Adrenal gland (tissue), 5 donors: ENCODE measurements at regions not wholly inside any gene's neighbourhood (a gene's known extent, or its start where the extent isn't known, plus 50 kb on each side); places are given as distances from the start of the nearest gene placed in this dataset.

Source experiments
- POLR2A ChIP-seq, 2 donors: fragments of 450-650 bp; IDR thresholded peaks; one replicate each; pipeline ENCODE4 v1.6.1; 2017; ENCODE audit warnings: antibody characterized with exemption in 2 of 2, mild to moderate bottlenecking in 2 of 2, moderate library complexity in 1 of 2
- TF ChIP-seq, protein P1 (sequence below), 6 experiments: fragments of 450-650 bp in 4 of 6; fragments of 200-600 bp in 2 of 6; sonication (generic) in 1 of 6; IDR thresholded peaks; 1 replicate in 5 of 6; 2 replicates in 1 of 6; pipeline versions ENCODE4 v1.5.1 to v1.8.0; 2016 to 2021; ENCODE audit warnings: antibody characterized with exemption in 6 of 6, mild to moderate bottlenecking in 2 of 6, moderate library complexity in 1 of 6
- donor health status: DM: no; HTN: no; CAD: no.

GRCh38 chrX:120746153-120746552, 116.3 kb upstream of the C1GALT1C1 start:
- TF ChIP-seq, protein P1, sequence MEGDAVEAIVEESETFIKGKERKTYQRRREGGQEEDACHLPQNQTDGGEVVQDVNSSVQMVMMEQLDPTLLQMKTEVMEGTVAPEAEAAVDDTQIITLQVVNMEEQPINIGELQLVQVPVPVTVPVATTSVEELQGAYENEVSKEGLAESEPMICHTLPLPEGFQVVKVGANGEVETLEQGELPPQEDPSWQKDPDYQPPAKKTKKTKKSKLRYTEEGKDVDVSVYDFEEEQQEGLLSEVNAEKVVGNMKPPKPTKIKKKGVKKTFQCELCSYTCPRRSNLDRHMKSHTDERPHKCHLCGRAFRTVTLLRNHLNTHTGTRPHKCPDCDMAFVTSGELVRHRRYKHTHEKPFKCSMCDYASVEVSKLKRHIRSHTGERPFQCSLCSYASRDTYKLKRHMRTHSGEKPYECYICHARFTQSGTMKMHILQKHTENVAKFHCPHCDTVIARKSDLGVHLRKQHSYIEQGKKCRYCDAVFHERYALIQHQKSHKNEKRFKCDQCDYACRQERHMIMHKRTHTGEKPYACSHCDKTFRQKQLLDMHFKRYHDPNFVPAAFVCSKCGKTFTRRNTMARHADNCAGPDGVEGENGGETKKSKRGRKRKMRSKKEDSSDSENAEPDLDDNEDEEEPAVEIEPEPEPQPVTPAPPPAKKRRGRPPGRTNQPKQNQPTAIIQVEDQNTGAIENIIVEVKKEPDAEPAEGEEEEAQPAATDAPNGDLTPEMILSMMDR (IDR thresholded peaks at IDR 0.05) = no peak
- TF ChIP-seq POLR2A (IDR thresholded peaks at IDR 0.05) = no peak
